Activated CD4-positive, alpha-beta T cell treated with anti-CD3 and anti-CD28 coated beads, Interleukin-2, Interleukin-4, amounts not matched to agents 100 ng/mL and 50 ng/mL, durations not matched to agents 16 hours and 8 hours (primary cell): ENCODE measurements at regions not wholly inside any gene's neighbourhood (a gene's known extent, or its start where the extent isn't known, plus 50 kb on each side); places are given as distances from the start of the nearest gene placed in this dataset.
A peak's percentile ranks its signal among the peaks of the same experiment; 100 is the strongest.

Experiments
- DNase-seq: peaks from one replicate; pipeline ENCODE4 v3.0.0-alpha.2; 2020; ENCODE audit warnings: low spot score

- no peak for DNase-seq
Measured at GRCh38 chr2:226652983-226653765, 146.4 kb downstream of the IRS1 start.

GRCh38 chr2:226652369-226652768 lies 147.3 kb downstream of the IRS1 start:
- DNase-seq = peak; percentile 28

GRCh38 chr2:226649871-226650660 lies 149.6 kb downstream of the IRS1 start:
- peak; percentile 66 for DNase-seq

- DNase-seq = no peak
Measured at GRCh38 chr2:226649201-226649600, 150.4 kb downstream of the IRS1 start.

GRCh38 chr2:226647621-226648518 lies 151.8 kb downstream of the IRS1 start:
- DNase-seq = no peak

- DNase-seq = no peak
Measured at GRCh38 chr2:226644399-226644865, 155.2 kb downstream of the IRS1 start.

GRCh38 chr2:226643946-226644282 lies 155.7 kb downstream of the IRS1 start:
- no peak for DNase-seq

GRCh38 chr2:226643030-226643945 lies 156.3 kb downstream of the IRS1 start:
- no peak for DNase-seq

- no peak for DNase-seq
Measured at GRCh38 chr2:226641008-226641407, 158.6 kb downstream of the IRS1 start.

- no peak for DNase-seq
Measured at GRCh38 chr2:226640501-226640900, 159.1 kb downstream of the IRS1 start.

- no peak for DNase-seq
Measured at GRCh38 chr2:226639550-226639949, 160.1 kb downstream of the IRS1 start.

GRCh38 chr2:226638576-226638975 lies 161.0 kb downstream of the IRS1 start:
- no peak for DNase-seq

GRCh38 chr2:226637383-226637782 lies 162.2 kb downstream of the IRS1 start:
- no peak for DNase-seq

- no peak for DNase-seq
Measured at GRCh38 chr2:226636586-226636985, 163.0 kb downstream of the IRS1 start.

GRCh38 chr2:226634943-226635604 lies 164.5 kb downstream of the IRS1 start:
- no peak for DNase-seq

GRCh38 chr2:226631671-226632070 lies 167.9 kb downstream of the IRS1 start:
- DNase-seq = no peak

- no peak for DNase-seq
Measured at GRCh38 chr2:226631187-226631586, 168.4 kb downstream of the IRS1 start.

- DNase-seq = no peak
Measured at GRCh38 chr2:226625946-226626345, 173.7 kb downstream of the IRS1 start.

- no peak for DNase-seq
Measured at GRCh38 chr2:226623587-226624368, 175.8 kb downstream of the IRS1 start.

- DNase-seq = no peak
Measured at GRCh38 chr2:226622484-226622883, 177.1 kb downstream of the IRS1 start.
